HUES48 (cell line): ENCODE measurements at regions not wholly inside any gene's neighbourhood (a gene's known extent, or its start where the extent isn't known, plus 50 kb on each side); places are given as distances from the start of the nearest gene placed in this dataset.

Experiments used
- H3K27ac ChIP-seq: one replicate; pipeline ENCODE4 v1.7.0; 2013; ENCODE audit warnings: low read depth, low read length, inconsistent platforms
- H3K27me3 ChIP-seq: 2 replicates; pipeline ENCODE4 v1.6.1; 2013; ENCODE audit warnings: mild to moderate bottlenecking, low read length; ENCODE audit not compliant: control insufficient read depth, insufficient read depth
- H3K36me3 ChIP-seq: 2 replicates; pipeline ENCODE4 v1.6.1; 2013; ENCODE audit warnings: low read length; ENCODE audit not compliant: control insufficient read depth, insufficient read depth
- H3K4me1 ChIP-seq: 2 replicates; pipeline ENCODE4 v1.6.1; 2013; ENCODE audit warnings: mild to moderate bottlenecking, low read length; ENCODE audit not compliant: control insufficient read depth, insufficient read depth
- H3K4me3 ChIP-seq: 2 replicates; pipeline ENCODE4 v1.5.1; 2013; ENCODE audit warnings: mild to moderate bottlenecking, low read depth, low read length
- H3K9ac ChIP-seq: 2 replicates; pipeline ENCODE4 v1.6.1; 2013; ENCODE audit warnings: mild to moderate bottlenecking, low read depth, low read length, moderate library complexity
- H3K9me3 ChIP-seq: 2 replicates; pipeline ENCODE4 v1.6.1; 2013; ENCODE audit warnings: low read length; ENCODE audit not compliant: control insufficient read depth, insufficient read depth

GRCh38 chr2:176753752-176754474 lies 458.7 kb upstream of the HNRNPA3 start:
- H3K9ac ChIP-seq = no peak overlapping the region
- H3K4me3 ChIP-seq = no peak overlapping the region
- H3K36me3 ChIP-seq = no peaks in the 10 kb centered on the region
- H3K4me1 ChIP-seq = peaks cover 18% of the 10 kb centered on the region
- no peaks in the 10 kb centered on the region for H3K27me3 ChIP-seq
- H3K27ac ChIP-seq = no peak overlapping the region
- H3K9me3 ChIP-seq = no peaks in the 10 kb centered on the region

- no peaks in the 10 kb centered on the region for H3K9me3 ChIP-seq
- no peaks in the 10 kb centered on the region for H3K36me3 ChIP-seq
- no peak overlapping the region for H3K27ac ChIP-seq
- no peak overlapping the region for H3K4me3 ChIP-seq
- no peak overlapping the region for H3K9ac ChIP-seq
- H3K4me1 ChIP-seq = peaks cover 17% of the 10 kb centered on the region
- H3K27me3 ChIP-seq = no peaks in the 10 kb centered on the region
Measured at GRCh38 chr2:176755537-176756135, 457.0 kb upstream of the HNRNPA3 start.

GRCh38 chr2:176758426-176758825 lies 454.2 kb upstream of the HNRNPA3 start:
- H3K4me1 ChIP-seq = peaks cover 24% of the 10 kb centered on the region
- no peaks in the 10 kb centered on the region for H3K9me3 ChIP-seq
- no peak overlapping the region for H3K27ac ChIP-seq
- no peaks in the 10 kb centered on the region for H3K36me3 ChIP-seq
- H3K27me3 ChIP-seq = no peaks in the 10 kb centered on the region
- no peak overlapping the region for H3K9ac ChIP-seq
- no peak overlapping the region for H3K4me3 ChIP-seq

- H3K27me3 ChIP-seq = no peaks in the 10 kb centered on the region
- H3K9me3 ChIP-seq = no peaks in the 10 kb centered on the region
- no peak overlapping the region for H3K9ac ChIP-seq
- H3K4me1 ChIP-seq = peaks cover 44% of the 10 kb centered on the region
- no peak overlapping the region for H3K27ac ChIP-seq
- H3K36me3 ChIP-seq = no peaks in the 10 kb centered on the region
- H3K4me3 ChIP-seq = no peak overlapping the region
Measured at GRCh38 chr2:176760439-176760838, 452.2 kb upstream of the HNRNPA3 start.

GRCh38 chr2:176763130-176763529 lies 449.5 kb upstream of the HNRNPA3 start:
- 0 out of 2 replicates have a peak overlapping the region, but pooled peaks have one; percentile 9 for H3K4me3 ChIP-seq
- peaks cover 43% of the 10 kb centered on the region for H3K4me1 ChIP-seq
- no peaks in the 10 kb centered on the region for H3K27me3 ChIP-seq
- H3K27ac ChIP-seq = peak overlapping the region; percentile 91
- no peaks in the 10 kb centered on the region for H3K36me3 ChIP-seq
- no peaks in the 10 kb centered on the region for H3K9me3 ChIP-seq
- H3K9ac ChIP-seq = peak overlapping the region; percentile 12; the same call in 1 of the 2 replicates

GRCh38 chr2:176763851-176764404 lies 448.7 kb upstream of the HNRNPA3 start:
- Histone ChIP-seq H3K27ac (peak overlapping the region; percentile 91), H3K4me3 (peak overlapping the region; percentile 34), H3K4me1 (peaks cover 43% of the 10 kb centered on the region), H3K36me3 (no peaks in the 10 kb centered on the region), H3K9ac (peak overlapping the region; percentile 12), H3K27me3 (no peaks in the 10 kb centered on the region), H3K9me3 (no peaks in the 10 kb centered on the region)

GRCh38 chr2:176764921-176765320 lies 447.7 kb upstream of the HNRNPA3 start:
- Histone ChIP-seq H3K4me3 (no peak overlapping the region), H3K27ac (peak overlapping the region; percentile 91), H3K9ac (peak overlapping the region; percentile 29; the same call in 1 of the 2 replicates), H3K27me3 (no peaks in the 10 kb centered on the region), H3K36me3 (no peaks in the 10 kb centered on the region), H3K4me1 (peaks cover 43% of the 10 kb centered on the region), H3K9me3 (no peaks in the 10 kb centered on the region)

- no peak overlapping the region for H3K9ac ChIP-seq
- H3K27me3 ChIP-seq = no peaks in the 10 kb centered on the region
- no peaks in the 10 kb centered on the region for H3K9me3 ChIP-seq
- H3K36me3 ChIP-seq = no peaks in the 10 kb centered on the region
- H3K4me3 ChIP-seq = no peak overlapping the region
- no peak overlapping the region for H3K27ac ChIP-seq
- peaks cover 43% of the 10 kb centered on the region for H3K4me1 ChIP-seq
Measured at GRCh38 chr2:176766005-176766404, 446.6 kb upstream of the HNRNPA3 start.

GRCh38 chr2:176768185-176768584 lies 444.4 kb upstream of the HNRNPA3 start:
- H3K27me3 ChIP-seq = no peaks in the 10 kb centered on the region
- H3K9me3 ChIP-seq = peaks cover 15% of the 10 kb centered on the region
- peaks cover 30% of the 10 kb centered on the region for H3K4me1 ChIP-seq
- H3K36me3 ChIP-seq = no peaks in the 10 kb centered on the region
- H3K27ac ChIP-seq = no peak overlapping the region
- no peak overlapping the region for H3K9ac ChIP-seq
- H3K4me3 ChIP-seq = no peak overlapping the region

- H3K4me3 ChIP-seq = no peak overlapping the region
- H3K4me1 ChIP-seq = peaks cover 21% of the 10 kb centered on the region
- no peak overlapping the region for H3K9ac ChIP-seq
- no peaks in the 10 kb centered on the region for H3K27me3 ChIP-seq
- H3K36me3 ChIP-seq = no peaks in the 10 kb centered on the region
- H3K27ac ChIP-seq = no peak overlapping the region
- H3K9me3 ChIP-seq = peaks cover 23% of the 10 kb centered on the region
Measured at GRCh38 chr2:176769021-176769420, 443.6 kb upstream of the HNRNPA3 start.
